GM06990 (cell line): ENCODE measurements at regions not wholly inside any gene's neighbourhood (a gene's known extent, or its start where the extent isn't known, plus 50 kb on each side); places are given as distances from the start of the nearest gene placed in this dataset.

Experiments
- DNase-seq: peaks from one replicate; pipeline ENCODE4 v3.0.0-alpha.2; 2011; ENCODE audit not compliant: insufficient read length; ENCODE audit errors: extremely low read depth
- H3K27me3 ChIP-seq: replicated peaks from 2 replicates; pipeline ENCODE4 v1.6.0; 2011; ENCODE audit warnings: low read length; ENCODE audit not compliant: control insufficient read depth, insufficient read depth
- H3K36me3 ChIP-seq: 2 replicates; pipeline ENCODE4 v1.5.1; 2011; ENCODE audit warnings: low read length; ENCODE audit not compliant: control insufficient read depth, insufficient read depth
- H3K4me3 ChIP-seq: replicated peaks from 2 replicates; pipeline ENCODE4 v1.5.1; 2011; ENCODE audit warnings: low read depth, mild to moderate bottlenecking, control low read depth, low read length
- CTCF ChIP-seq: IDR thresholded peaks from 2 replicates; pipeline ENCODE4 v1.5.1; 2011; ENCODE audit warnings: low read length, control low read depth, mild to moderate bottlenecking, inconsistent platforms; ENCODE audit not compliant: insufficient read depth, poor library complexity, severe bottlenecking

GRCh38 chr9:80932181-80932580 lies 757.2 kb downstream of the TLE1 start:
- Histone ChIP-seq H3K27me3 (no peaks in the 10 kb centered on the region), H3K36me3 (no peaks in the 10 kb centered on the region), H3K4me3 (no peak overlapping the region)
- no peak for DNase-seq
- no peak for TF ChIP-seq CTCF

GRCh38 chr9:80931163-80931562 lies 758.2 kb downstream of the TLE1 start:
- no peak for DNase-seq

GRCh38 chr9:80928697-80929096 lies 760.6 kb downstream of the TLE1 start:
- no peak for DNase-seq
- Histone ChIP-seq H3K4me3 (no peak overlapping the region), H3K36me3 (no peaks in the 10 kb centered on the region), H3K27me3 (no peaks in the 10 kb centered on the region)
- no peak for TF ChIP-seq CTCF

More at GRCh38 chr9:80931163-80931562, 758.2 kb downstream of the TLE1 start:
- no peaks in the 10 kb centered on the region for H3K27me3 ChIP-seq
- H3K36me3 ChIP-seq: no peaks in the 10 kb centered on the region
- H3K4me3 ChIP-seq: no peak overlapping the region
- no peak for TF ChIP-seq CTCF

GRCh38 chr9:80926611-80927010 lies 762.7 kb downstream of the TLE1 start:
- no peak overlapping the region for H3K4me3 ChIP-seq
- no peaks in the 10 kb centered on the region for H3K27me3 ChIP-seq
- no peak for TF ChIP-seq CTCF
- H3K36me3 ChIP-seq: no peaks in the 10 kb centered on the region
- DNase-seq: no peak

- TF ChIP-seq CTCF: no peak
- H3K36me3 ChIP-seq: no peaks in the 10 kb centered on the region
Measured at GRCh38 chr9:80922544-80922943, 766.8 kb downstream of the TLE1 start.

GRCh38 chr9:80906728-80907127 lies 782.6 kb downstream of the TLE1 start:
- no peak for TF ChIP-seq CTCF
- H3K36me3 ChIP-seq: no peaks in the 10 kb centered on the region
- no peak overlapping the region for H3K4me3 ChIP-seq
- no peak for DNase-seq
- no peaks in the 10 kb centered on the region for H3K27me3 ChIP-seq

More at GRCh38 chr9:80922544-80922943, 766.8 kb downstream of the TLE1 start:
- no peak for DNase-seq
- no peaks in the 10 kb centered on the region for H3K27me3 ChIP-seq
- no peak overlapping the region for H3K4me3 ChIP-seq
